Colonic mucosa (tissue), 4 donors: ENCODE measurements at regions not wholly inside any gene's neighbourhood (a gene's known extent, or its start where the extent isn't known, plus 50 kb on each side); places are given as distances from the start of the nearest gene placed in this dataset.

Experiments
- DNase-seq: peaks from one replicate; pipeline ENCODE4 v3.0.0-alpha.2; 2020
- H3K27ac ChIP-seq: fragments of 200-600 bp; one replicate; pipeline ENCODE4 v1.8.0; 2021
- H3K27me3 ChIP-seq: fragments of 200-600 bp; one replicate; pipeline ENCODE4 v1.8.0; 2021
- H3K36me3 ChIP-seq: fragments of 200-600 bp; one replicate; pipeline ENCODE4 v1.8.0; 2021
- H3K4me1 ChIP-seq: fragments of 200-600 bp; one replicate; pipeline ENCODE4 v1.8.0; 2021; ENCODE audit warnings: mild to moderate bottlenecking
- H3K4me3 ChIP-seq: fragments of 200-600 bp; one replicate; pipeline ENCODE4 v1.8.0; 2021
- H3K9ac ChIP-seq, 2 donors: one replicate each; pipeline ENCODE4 v1.7.0; 2013; ENCODE audit warnings: control low read depth in 2 of 2, low read depth in 2 of 2, low read length in 2 of 2
- H3K9me3 ChIP-seq: fragments of 200-600 bp; one replicate; pipeline ENCODE4 v1.8.0; 2021
- intact Hi-C: fragments of 100-400 bp; cut with DNase I; formaldehyde crosslinking; loops from one replicate; pipeline ENCODE4 v1.14.1; 2022
- TF ChIP-seq, protein P1 (sequence below): fragments of 200-600 bp; IDR thresholded peaks from one replicate; pipeline ENCODE4 v1.8.0; 2022; ENCODE audit warnings: antibody characterized with exemption, mild to moderate bottlenecking
- donor health status: healthy.
- donor health status: DM: no; HTN: no; CAD: no.
- donor health status: DM: no; HTN: no; CAD: no.

DNA sequence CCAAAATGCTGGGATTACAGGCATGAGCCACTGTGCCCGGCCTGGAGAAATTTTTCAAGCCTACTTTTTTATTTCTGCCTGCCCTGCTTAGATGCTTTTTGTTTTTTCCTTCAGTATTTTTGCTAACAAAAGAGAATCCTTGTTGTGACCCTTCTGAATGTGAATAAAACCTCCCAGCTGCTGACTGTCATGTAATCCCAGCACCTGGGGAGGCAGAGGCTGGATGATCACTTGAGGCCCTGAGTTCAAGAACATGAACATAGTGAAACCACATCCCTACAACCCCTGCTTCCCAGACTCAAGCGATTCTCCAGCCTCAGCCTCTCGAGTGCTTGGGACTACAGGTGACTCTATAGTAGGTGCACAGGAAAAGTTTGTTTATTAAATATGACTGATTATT, 84.9 kb downstream of the SOX2 start:
- no peak for DNase-seq
- no peak overlapping the region for H3K9ac ChIP-seq
- H3K9me3 ChIP-seq: no peaks in the 10 kb centered on the region
- no peak overlapping the region for H3K4me3 ChIP-seq
- TF ChIP-seq, protein P1, sequence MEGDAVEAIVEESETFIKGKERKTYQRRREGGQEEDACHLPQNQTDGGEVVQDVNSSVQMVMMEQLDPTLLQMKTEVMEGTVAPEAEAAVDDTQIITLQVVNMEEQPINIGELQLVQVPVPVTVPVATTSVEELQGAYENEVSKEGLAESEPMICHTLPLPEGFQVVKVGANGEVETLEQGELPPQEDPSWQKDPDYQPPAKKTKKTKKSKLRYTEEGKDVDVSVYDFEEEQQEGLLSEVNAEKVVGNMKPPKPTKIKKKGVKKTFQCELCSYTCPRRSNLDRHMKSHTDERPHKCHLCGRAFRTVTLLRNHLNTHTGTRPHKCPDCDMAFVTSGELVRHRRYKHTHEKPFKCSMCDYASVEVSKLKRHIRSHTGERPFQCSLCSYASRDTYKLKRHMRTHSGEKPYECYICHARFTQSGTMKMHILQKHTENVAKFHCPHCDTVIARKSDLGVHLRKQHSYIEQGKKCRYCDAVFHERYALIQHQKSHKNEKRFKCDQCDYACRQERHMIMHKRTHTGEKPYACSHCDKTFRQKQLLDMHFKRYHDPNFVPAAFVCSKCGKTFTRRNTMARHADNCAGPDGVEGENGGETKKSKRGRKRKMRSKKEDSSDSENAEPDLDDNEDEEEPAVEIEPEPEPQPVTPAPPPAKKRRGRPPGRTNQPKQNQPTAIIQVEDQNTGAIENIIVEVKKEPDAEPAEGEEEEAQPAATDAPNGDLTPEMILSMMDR: no peak
- intact Hi-C loops: no loop called here
- no peaks in the 10 kb centered on the region for H3K4me1 ChIP-seq
- H3K36me3 ChIP-seq: no peaks in the 10 kb centered on the region
- H3K27ac ChIP-seq: no peak overlapping the region
- no peaks in the 10 kb centered on the region for H3K27me3 ChIP-seq

DNA sequence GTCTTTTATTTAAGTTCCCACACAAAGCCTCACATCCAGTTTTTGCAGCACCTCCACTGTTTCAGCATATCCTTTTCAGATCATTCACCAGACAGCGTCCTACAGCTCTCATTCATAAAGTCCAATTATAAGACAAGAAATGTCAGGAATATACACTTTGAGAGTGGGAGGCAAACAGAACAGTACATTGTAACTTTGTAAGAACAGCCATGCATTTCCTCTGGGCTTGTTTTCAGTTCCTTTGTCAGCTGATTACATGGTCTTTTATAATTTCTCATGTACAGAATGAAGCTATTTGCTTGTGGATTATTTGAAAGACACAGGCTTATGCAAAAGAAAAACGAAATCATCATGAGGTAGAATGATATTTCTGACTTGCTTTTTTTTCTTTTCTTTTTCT, 85.7 kb downstream of the SOX2 start:
- DNase-seq: no peak
- TF ChIP-seq, protein P1: no peak

DNA sequence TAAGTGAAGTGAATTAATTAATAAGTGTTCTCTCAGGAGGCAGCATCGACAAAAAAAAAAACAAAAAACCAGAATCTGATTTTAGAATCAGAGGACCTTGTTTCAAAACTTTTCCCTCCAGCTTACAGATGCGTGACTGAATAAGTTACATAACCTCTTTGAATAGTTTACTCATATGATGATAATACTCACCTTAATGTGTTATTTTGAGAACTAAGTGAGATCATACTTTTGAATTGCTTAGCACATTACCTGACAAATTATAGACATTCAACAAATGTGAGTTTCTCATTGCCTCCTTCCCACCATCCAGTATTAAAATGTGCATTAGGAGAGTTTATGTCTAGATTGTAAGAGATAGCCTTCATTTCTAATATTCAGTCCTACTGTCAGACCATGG, 94.0 kb downstream of the SOX2 start:
- TF ChIP-seq, protein P1: no peak

More for the DNA sequence above, 85.7 kb downstream of the SOX2 start:
- Histone ChIP-seq H3K36me3 (no peaks in the 10 kb centered on the region), H3K4me3 (no peak overlapping the region), H3K9me3 (no peaks in the 10 kb centered on the region), H3K9ac (no peak overlapping the region), H3K27me3 (no peaks in the 10 kb centered on the region), H3K27ac (no peak overlapping the region), H3K4me1 (no peaks in the 10 kb centered on the region)
- intact Hi-C loops: no loop called here

DNA sequence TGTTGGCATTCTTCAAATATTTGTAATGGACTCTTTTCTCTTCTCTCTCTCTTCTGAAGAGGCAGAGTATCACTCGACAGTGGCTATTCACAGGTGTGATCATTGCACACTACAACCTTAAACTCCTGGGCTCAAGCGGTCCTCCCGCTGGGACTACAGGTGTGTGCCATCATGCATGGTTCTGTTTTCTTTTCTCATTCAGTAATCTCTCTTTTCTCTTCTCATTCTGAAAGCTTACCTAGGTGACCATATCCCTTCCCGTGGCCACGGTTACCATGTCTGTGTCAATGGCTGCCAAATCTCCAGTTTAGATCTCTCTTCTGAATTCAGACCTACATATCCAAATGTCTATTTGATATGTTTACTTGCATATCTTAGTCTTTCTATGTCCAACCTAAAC, 96.3 kb downstream of the SOX2 start:
- Histone ChIP-seq H3K9me3 (no peaks in the 10 kb centered on the region), H3K27ac (no peak overlapping the region), H3K27me3 (no peaks in the 10 kb centered on the region), H3K4me3 (no peak overlapping the region), H3K36me3 (no peaks in the 10 kb centered on the region), H3K9ac (no peak overlapping the region), H3K4me1 (no peaks in the 10 kb centered on the region)
- TF ChIP-seq, protein P1: no peak
- no peak for DNase-seq
- intact Hi-C loops: no loop called here

More for the DNA sequence above, 94.0 kb downstream of the SOX2 start:
- Histone ChIP-seq H3K9ac (no peak overlapping the region), H3K4me1 (no peaks in the 10 kb centered on the region), H3K9me3 (no peaks in the 10 kb centered on the region), H3K36me3 (no peaks in the 10 kb centered on the region), H3K27me3 (no peaks in the 10 kb centered on the region), H3K4me3 (no peak overlapping the region), H3K27ac (no peak overlapping the region)
- intact Hi-C loops: no loop called here
- no peak for DNase-seq

DNA sequence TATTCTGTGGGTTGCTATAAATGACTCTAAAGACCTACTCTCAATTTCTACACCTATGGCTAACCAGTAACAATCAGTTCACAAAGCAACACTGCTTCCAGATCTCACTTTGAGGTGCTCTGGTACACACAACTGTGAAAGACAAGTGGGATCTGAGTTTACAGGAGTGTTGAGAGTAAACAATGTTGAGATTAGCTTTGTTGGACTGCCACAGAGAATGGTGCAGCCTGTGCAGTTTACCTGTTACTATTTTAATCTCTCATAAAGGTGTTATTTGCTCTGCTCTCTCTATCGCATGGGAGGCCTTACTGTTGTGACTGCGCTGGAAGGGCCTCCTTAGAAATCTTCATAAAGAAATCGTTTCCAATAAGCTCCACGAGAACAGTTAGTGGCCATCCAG, 112.0 kb downstream of the SOX2 start:
- H3K9me3 ChIP-seq: no peaks in the 10 kb centered on the region
- no peaks in the 10 kb centered on the region for H3K36me3 ChIP-seq
- intact Hi-C loops: no loop called here
- no peak overlapping the region for H3K9ac ChIP-seq
- H3K4me3 ChIP-seq: no peak overlapping the region
- no peak for DNase-seq
- no peaks in the 10 kb centered on the region for H3K27me3 ChIP-seq
- H3K27ac ChIP-seq: no peak overlapping the region
- TF ChIP-seq, protein P1: no peak
- no peaks in the 10 kb centered on the region for H3K4me1 ChIP-seq

DNA sequence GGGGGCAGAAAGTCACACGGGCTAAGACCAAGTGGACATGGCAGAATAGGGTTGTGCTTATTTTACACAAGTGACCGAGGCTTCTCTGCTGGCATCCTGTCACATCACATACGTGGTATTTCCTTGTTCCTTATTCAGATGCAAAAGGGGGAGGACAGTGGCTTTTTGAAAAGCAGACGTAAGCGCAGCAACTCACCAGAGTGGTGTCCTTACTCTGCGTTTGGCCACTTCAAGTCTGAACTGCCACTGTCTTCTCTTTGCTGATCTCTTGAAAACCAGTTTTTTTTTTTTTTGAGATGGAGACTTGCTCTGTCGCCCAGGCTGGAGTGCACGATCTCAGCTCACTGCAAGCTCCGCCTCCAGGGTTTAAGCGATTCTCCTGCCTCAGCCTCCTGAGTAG, 113.2 kb downstream of the SOX2 start:
- H3K4me1 ChIP-seq: no peaks in the 10 kb centered on the region
- no peaks in the 10 kb centered on the region for H3K9me3 ChIP-seq
- no peak overlapping the region for H3K27ac ChIP-seq
- H3K9ac ChIP-seq: no peak overlapping the region
- DNase-seq: no peak
- TF ChIP-seq, protein P1: no peak
- intact Hi-C loops: no loop called here
- no peaks in the 10 kb centered on the region for H3K36me3 ChIP-seq
- H3K27me3 ChIP-seq: no peaks in the 10 kb centered on the region
- H3K4me3 ChIP-seq: no peak overlapping the region
